ENCODE measurements at regions not wholly inside any gene's neighbourhood (a gene's known extent, or its start where the extent isn't known, plus 50 kb on each side); places are given as distances from the start of the nearest gene placed in this dataset.

DNA sequence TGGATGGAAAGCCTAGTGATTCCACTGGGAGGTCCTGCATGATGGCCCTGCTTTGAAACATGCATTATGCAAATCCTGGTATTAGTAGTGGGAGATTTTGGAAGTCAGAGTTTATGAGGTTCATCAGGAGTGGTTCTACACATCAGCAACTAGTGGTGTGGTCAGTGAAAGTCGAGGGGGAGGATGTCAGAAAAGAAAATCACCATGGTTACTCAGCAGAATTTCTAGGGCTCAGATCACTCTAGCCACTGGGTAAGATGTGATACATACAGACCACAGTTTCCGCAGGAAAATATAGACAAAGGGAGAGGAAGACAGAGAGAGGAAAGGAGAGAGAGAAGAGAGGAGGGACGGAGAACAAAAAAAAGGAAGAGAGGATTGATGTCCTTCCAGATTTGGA is 2100.7 kb upstream of the PIK3C3 start:
- Mint-ChIP-seq H3K4me1 (peaks cover 9% of the 10 kb centered on the region; the same call in 2 of the 3 replicates), H3K9me3 (no peaks in the 10 kb centered on the region), H3K27me3 (ENCODE audit: insufficient read depth, low read depth, poor library complexity) (no peaks in the 10 kb centered on the region), H3K36me3 (ENCODE audit: low read depth) (no peaks in the 10 kb centered on the region), H3K27ac (no peak overlapping the region), H3K4me3 (no peak overlapping the region)
- Histone ChIP-seq H3F3A (replicated peaks; ENCODE audit: low read depth) (no peaks in the 10 kb centered on the region), H3K27ac (ENCODE audit: low read depth) (no peak overlapping the region), H3K36me3 (ENCODE audit: insufficient read depth) (no peaks in the 10 kb centered on the region), H4K20me1 (replicated peaks; ENCODE audit: insufficient read depth) (no peaks in the 10 kb centered on the region), H3K9me2 (ENCODE audit: insufficient read depth) (no peaks in the 10 kb centered on the region; the same call in 1 of the 2 replicates), H3K27me3 (ENCODE audit: insufficient read depth) (no peaks in the 10 kb centered on the region), H3K4me3 (no peak overlapping the region), H3K4me2 (no peak overlapping the region), H3K79me2 (replicated peaks; ENCODE audit: insufficient read depth) (no peaks in the 10 kb centered on the region), H3K4me1 (ENCODE audit: insufficient read depth) (peaks cover 13% of the 10 kb centered on the region), H2AFZ (no peak overlapping the region)
- DNase-seq (ENCODE audit: low spot score) (no peak), ATAC-seq (no peak)
- TF ChIP-seq, protein P1, sequence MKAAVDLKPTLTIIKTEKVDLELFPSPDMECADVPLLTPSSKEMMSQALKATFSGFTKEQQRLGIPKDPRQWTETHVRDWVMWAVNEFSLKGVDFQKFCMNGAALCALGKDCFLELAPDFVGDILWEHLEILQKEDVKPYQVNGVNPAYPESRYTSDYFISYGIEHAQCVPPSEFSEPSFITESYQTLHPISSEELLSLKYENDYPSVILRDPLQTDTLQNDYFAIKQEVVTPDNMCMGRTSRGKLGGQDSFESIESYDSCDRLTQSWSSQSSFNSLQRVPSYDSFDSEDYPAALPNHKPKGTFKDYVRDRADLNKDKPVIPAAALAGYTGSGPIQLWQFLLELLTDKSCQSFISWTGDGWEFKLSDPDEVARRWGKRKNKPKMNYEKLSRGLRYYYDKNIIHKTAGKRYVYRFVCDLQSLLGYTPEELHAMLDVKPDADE (IDR thresholded peaks at IDR 0.05) = no peak
- TF ChIP-seq ZNF462 (CRISPR knock-in tag; IDR thresholded peaks at IDR 0.05) (no peak), REST (IDR thresholded peaks at IDR 0.05; ENCODE audit: unreplicated experiment) (no peak), ZNF114 (CRISPR knock-in tag; IDR thresholded peaks at IDR 0.05) (no peak), ZNF331 (CRISPR knock-in tag; IDR thresholded peaks at IDR 0.05; ENCODE audit: low read depth) (no peak), POLR2AphosphoS5 (IDR thresholded peaks at IDR 0.05; ENCODE audit: low read depth) (no peak), STAT1 (IDR thresholded peaks at IDR 0.05; ENCODE audit: unreplicated experiment) (no peak), EZH2phosphoT487 (IDR thresholded peaks at IDR 0.05; ENCODE audit: unreplicated experiment) (no peak), EZH2 (IDR thresholded peaks at IDR 0.05; ENCODE audit: low read depth, unreplicated experiment) (no peak)
- TF ChIP-seq, protein P2, sequence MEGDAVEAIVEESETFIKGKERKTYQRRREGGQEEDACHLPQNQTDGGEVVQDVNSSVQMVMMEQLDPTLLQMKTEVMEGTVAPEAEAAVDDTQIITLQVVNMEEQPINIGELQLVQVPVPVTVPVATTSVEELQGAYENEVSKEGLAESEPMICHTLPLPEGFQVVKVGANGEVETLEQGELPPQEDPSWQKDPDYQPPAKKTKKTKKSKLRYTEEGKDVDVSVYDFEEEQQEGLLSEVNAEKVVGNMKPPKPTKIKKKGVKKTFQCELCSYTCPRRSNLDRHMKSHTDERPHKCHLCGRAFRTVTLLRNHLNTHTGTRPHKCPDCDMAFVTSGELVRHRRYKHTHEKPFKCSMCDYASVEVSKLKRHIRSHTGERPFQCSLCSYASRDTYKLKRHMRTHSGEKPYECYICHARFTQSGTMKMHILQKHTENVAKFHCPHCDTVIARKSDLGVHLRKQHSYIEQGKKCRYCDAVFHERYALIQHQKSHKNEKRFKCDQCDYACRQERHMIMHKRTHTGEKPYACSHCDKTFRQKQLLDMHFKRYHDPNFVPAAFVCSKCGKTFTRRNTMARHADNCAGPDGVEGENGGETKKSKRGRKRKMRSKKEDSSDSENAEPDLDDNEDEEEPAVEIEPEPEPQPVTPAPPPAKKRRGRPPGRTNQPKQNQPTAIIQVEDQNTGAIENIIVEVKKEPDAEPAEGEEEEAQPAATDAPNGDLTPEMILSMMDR (conservative IDR thresholded peaks at IDR 0.05; ENCODE audit: low read depth in 2 of 2) = no peak

All from GM23338 (cell line).